ENCODE measurements at regions not wholly inside any gene's neighbourhood (a gene's known extent, or its start where the extent isn't known, plus 50 kb on each side); places are given as distances from the start of the nearest gene placed in this dataset.
"Not testable (repeated sequence)": the region's sequence is repeated elsewhere in the genome, so short reads cannot be mapped to it uniquely, and the experiment has no call there.

GRCh38 chr20:29307484-29307883 is 1950.0 kb upstream of the DEFB115 start:
- ATAC-seq, POLR2A ChIA-PET, DNase-seq: not testable (repeated sequence)
- H3K27ac Mint-ChIP-seq = peak overlapping the region in 2 of 10 donors; percentile 75 to 96
- peaks cover 0 to 40% (median 5%) of the 10 kb centered on the region in 4 donors for H3K4me1 Mint-ChIP-seq
- H3K4me3 Mint-ChIP-seq = peak overlapping the region in 1 of 10 donors; percentile 71
- peaks cover 0 to 81% (median 43%) of the 10 kb centered on the region in 9 donors for H3K9me3 Mint-ChIP-seq
- H3K36me3 Mint-ChIP-seq = peaks cover 0 to 30% (median 0%) of the 10 kb centered on the region in 3 donors
- peaks cover 0 to 32% (median 0%) of the 10 kb centered on the region in 5 donors for H3K27me3 Mint-ChIP-seq

DNA sequence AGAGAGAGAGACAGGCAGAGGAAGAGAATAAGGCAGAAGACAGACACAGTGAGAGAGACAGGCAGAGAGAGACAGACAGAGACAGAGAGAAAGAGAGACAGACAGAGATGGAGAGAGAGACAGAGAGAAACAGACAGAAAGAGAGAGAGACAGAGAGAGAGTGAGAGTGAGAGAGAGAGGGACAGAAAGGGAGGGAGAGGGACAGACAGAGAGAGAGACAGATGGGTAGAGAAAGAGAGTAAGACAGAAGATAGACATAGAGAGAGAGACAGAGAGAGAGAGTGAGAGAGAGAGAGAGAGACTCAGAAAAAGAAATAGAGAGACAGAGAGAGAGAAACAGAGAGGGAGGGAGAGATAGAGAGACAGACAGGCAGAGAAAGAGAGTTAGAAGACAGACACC is 1948.5 kb upstream of the DEFB115 start:
- ATAC-seq, DNase-seq, POLR2A ChIA-PET: not testable (repeated sequence)
- H3K4me1 Mint-ChIP-seq = peaks cover 0 to 45% (median 5%) of the 10 kb centered on the region in 4 donors
- H3K4me3 Mint-ChIP-seq = peak overlapping the region in 1 of 10 donors; percentile 48
- H3K27me3 Mint-ChIP-seq = peaks cover 0 to 32% (median 0%) of the 10 kb centered on the region in 5 donors
- peaks cover 0 to 25% (median 0%) of the 10 kb centered on the region in 3 donors for H3K36me3 Mint-ChIP-seq
- H3K27ac Mint-ChIP-seq = peak overlapping the region in 2 of 10 donors; percentile 44 to 94
- peaks cover 0 to 84% (median 45%) of the 10 kb centered on the region in 9 donors for H3K9me3 Mint-ChIP-seq

- ATAC-seq, DNase-seq, POLR2A ChIA-PET: not testable (repeated sequence)
- Mint-ChIP-seq H3K36me3 (peaks cover 0 to 23% (median 0%) of the 10 kb centered on the region in 3 donors), H3K4me1 (peaks cover 0 to 45% (median 5%) of the 10 kb centered on the region in 4 donors), H3K4me3 (peak overlapping the region in 1 of 10 donors; percentile 16), H3K9me3 (peaks cover 0 to 85% (median 47%) of the 10 kb centered on the region in 9 donors), H3K27ac (peak overlapping the region in 1 of 10 donors; percentile 94), H3K27me3 (peaks cover 0 to 32% (median 0%) of the 10 kb centered on the region in 5 donors)
Observed at GRCh38 chr20:29309481-29309880, 1948.0 kb upstream of the DEFB115 start.

GRCh38 chr20:29311046-29311445 is 1946.4 kb upstream of the DEFB115 start:
- H3K27me3 Mint-ChIP-seq = peaks cover 0 to 19% (median 0%) of the 10 kb centered on the region in 5 donors
- peaks cover 0 to 73% (median 35%) of the 10 kb centered on the region in 9 donors for H3K9me3 Mint-ChIP-seq
- H3K27ac Mint-ChIP-seq, H3K4me3 Mint-ChIP-seq, H3K36me3 Mint-ChIP-seq, DNase-seq, ATAC-seq, POLR2A ChIA-PET: not testable (repeated sequence)
- peaks cover 0 to 30% (median 2%) of the 10 kb centered on the region in 4 donors for H3K4me1 Mint-ChIP-seq

GRCh38 chr20:29312679-29313078 is 1944.8 kb upstream of the DEFB115 start:
- POLR2A ChIA-PET, H3K36me3 Mint-ChIP-seq, ATAC-seq, DNase-seq, H3K4me3 Mint-ChIP-seq, H3K27ac Mint-ChIP-seq: not testable (repeated sequence)
- Mint-ChIP-seq H3K4me1 (peaks cover 0 to 22% (median 2%) of the 10 kb centered on the region in 4 donors), H3K9me3 (peaks cover 0 to 67% (median 31%) of the 10 kb centered on the region in 9 donors), H3K27me3 (peaks cover 0 to 17% (median 0%) of the 10 kb centered on the region in 5 donors)

DNA sequence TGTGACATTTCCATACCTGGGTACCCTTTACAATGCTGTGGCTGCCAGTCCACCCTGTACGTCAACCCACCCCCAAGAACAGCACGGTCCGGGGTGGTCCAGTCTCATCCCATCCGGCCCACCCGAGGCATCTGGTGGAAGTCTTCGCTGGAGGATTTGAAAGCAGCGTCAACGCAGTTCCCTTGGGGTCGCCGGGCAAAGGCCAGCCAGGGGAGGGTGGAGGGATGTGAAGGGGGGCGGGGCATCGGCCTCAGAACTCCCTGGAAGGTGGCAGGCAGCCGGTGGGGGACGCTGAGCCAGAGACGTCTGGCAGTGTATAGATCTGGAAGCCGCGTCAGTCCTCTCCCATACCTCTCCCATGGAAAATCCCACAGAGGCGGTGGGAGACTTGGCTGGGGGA is 1944.0 kb upstream of the DEFB115 start:
- no peak overlapping the region for H3K27ac Mint-ChIP-seq
- peaks cover 0 to 66% (median 24%) of the 10 kb centered on the region in 9 donors for H3K9me3 Mint-ChIP-seq
- no peak for ATAC-seq
- peaks cover 0 to 15% (median 0%) of the 10 kb centered on the region in 4 donors for H3K4me1 Mint-ChIP-seq
- DNase-seq = no peak
- POLR2A ChIA-PET = no interaction called here
- H3K4me3 Mint-ChIP-seq = no peak overlapping the region
- H3K27me3 Mint-ChIP-seq = peaks cover 0 to 11% (median 0%) of the 10 kb centered on the region in 5 donors
- H3K36me3 Mint-ChIP-seq = no peaks in the 10 kb centered on the region

DNA sequence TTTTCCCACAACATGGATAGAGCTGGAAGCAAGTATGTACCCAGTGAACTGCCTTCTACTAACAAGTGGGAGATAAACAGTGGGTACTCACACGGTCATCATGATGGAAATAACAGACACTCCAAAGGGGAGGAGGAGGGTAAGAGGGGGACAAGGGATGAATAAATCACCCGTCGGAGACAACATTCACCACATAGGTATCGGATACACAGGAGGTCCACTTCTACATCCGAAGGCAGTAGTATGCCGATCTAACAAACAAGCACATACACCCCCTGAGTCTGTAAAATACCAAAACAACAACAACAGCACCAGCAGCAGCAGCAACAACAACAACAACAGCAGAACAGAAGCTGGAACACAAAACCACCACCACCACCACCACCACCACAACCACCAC is 1943.2 kb upstream of the DEFB115 start:
- ATAC-seq (no peak), DNase-seq (no peak)
- peaks cover 0 to 64% (median 26%) of the 10 kb centered on the region in 9 donors for H3K9me3 Mint-ChIP-seq
- no peak overlapping the region for H3K4me3 Mint-ChIP-seq
- H3K36me3 Mint-ChIP-seq = no peaks in the 10 kb centered on the region
- no peak overlapping the region for H3K27ac Mint-ChIP-seq
- POLR2A ChIA-PET = no interaction called here
- peaks cover 0 to 7% (median 0%) of the 10 kb centered on the region in 4 donors for H3K4me1 Mint-ChIP-seq
- H3K27me3 Mint-ChIP-seq = peaks cover 0 to 3% (median 0%) of the 10 kb centered on the region in 5 donors

GRCh38 chr20:29318871-29319461 is 1938.5 kb upstream of the DEFB115 start:
- POLR2A ChIA-PET = no interaction called here
- no peak for ATAC-seq
- no peak for DNase-seq
- Mint-ChIP-seq H3K9me3 (peaks cover 0 to 48% (median 20%) of the 10 kb centered on the region in 9 donors), H3K27ac (no peak overlapping the region), H3K4me3 (peak overlapping the region in 3 of 10 donors; percentile 33 to 88 (median 56)), H3K36me3 (no peaks in the 10 kb centered on the region), H3K4me1 (peaks cover 0 to 10% (median 0%) of the 10 kb centered on the region in 4 donors), H3K27me3 (peaks cover 0 to 8% (median 3%) of the 10 kb centered on the region in 5 donors)

DNA sequence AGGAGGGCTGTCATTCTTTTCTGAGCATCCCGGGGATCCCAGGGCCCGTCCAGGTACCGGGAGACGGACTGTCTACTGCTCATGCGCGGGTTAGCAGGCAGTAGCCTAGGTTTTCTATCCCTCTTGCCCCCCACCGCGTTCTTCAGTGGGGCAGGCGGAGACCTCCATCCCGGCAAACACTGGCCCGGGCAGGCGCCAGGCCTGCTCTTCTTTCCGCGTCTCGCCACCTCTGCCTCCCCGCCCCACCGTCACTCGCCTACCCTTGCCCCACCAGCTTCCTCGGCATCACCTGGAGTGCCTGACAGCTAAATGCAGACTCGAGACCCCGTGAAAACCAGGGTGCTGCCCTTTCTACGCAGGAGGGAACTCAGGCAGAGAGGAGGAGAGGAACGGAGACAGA is 1937.7 kb upstream of the DEFB115 start:
- peaks cover 0 to 9% (median 3%) of the 10 kb centered on the region in 5 donors for H3K27me3 Mint-ChIP-seq

GRCh38 chr20:29320216-29320949 is 1937.1 kb upstream of the DEFB115 start:
- ATAC-seq, POLR2A ChIA-PET, H3K27ac Mint-ChIP-seq, H3K36me3 Mint-ChIP-seq, DNase-seq: not testable (repeated sequence)
- Mint-ChIP-seq H3K4me1 (peaks cover 0 to 12% (median under 1%) of the 10 kb centered on the region in 4 donors), H3K27me3 (peaks cover 0 to 10% (median 3%) of the 10 kb centered on the region in 5 donors), H3K9me3 (peaks cover 0 to 47% (median 15%) of the 10 kb centered on the region in 9 donors), H3K4me3 (peak overlapping the region in 5 of 10 donors; percentile 5 to 88 (median 66))

More for the DNA sequence above, 1937.7 kb upstream of the DEFB115 start:
- no peaks in the 10 kb centered on the region for H3K36me3 Mint-ChIP-seq
- POLR2A ChIA-PET = no interaction called here
- peaks cover 0 to 10% (median 0%) of the 10 kb centered on the region in 4 donors for H3K4me1 Mint-ChIP-seq
- peaks cover 0 to 44% (median 14%) of the 10 kb centered on the region in 9 donors for H3K9me3 Mint-ChIP-seq
- ATAC-seq (peak in 1 of 2 donors; percentile 30), DNase-seq (no peak)
- no peak overlapping the region for H3K27ac Mint-ChIP-seq
- peak overlapping the region in 4 of 10 donors; percentile 51 to 88 (median 62) for H3K4me3 Mint-ChIP-seq

DNA sequence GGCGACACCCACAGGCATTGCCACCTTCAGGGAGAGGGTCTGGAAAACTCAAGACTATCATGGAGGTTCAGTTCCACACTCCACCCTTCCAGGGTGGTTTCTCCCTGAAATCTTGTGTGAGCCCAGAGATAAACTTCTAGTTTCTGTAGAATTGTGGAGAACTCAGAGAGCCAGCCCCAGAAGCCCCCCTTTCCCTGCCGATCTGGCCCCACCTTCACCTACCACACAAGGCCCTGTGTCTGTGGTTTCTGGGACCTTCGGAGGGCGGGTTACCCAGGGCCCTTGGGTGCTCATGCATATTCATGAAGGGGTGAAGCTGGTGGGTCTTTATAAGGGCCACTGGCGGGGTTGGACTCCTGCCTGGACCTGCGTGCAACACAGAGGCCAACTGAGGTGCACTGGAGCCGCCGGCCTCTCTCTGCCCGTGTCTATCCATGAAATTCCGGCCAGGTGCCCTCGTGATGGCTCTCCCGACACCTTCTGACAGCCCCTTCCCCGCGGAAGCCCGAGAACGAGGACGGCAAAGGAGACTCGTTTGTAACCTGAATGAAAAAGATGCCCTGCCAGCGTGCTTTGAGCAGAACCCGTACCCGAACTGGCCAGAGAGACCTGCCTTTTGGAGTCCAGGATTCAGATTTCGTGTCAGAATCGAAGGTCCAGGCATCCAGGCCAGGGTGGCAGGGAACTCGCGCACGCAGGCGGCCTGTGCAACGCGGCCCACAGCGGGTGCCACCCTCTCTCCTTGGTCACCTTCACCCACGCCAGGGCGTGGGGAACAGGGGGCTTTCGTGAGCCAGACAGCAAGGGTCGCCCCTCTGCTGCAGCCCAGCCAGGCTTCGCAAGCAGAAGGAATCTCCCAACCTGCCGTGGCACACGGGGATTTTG is 1933.6 kb upstream of the DEFB115 start:
- Mint-ChIP-seq H3K4me1 (peaks cover 0 to 26% (median 3%) of the 10 kb centered on the region in 4 donors), H3K9me3 (peaks cover 0 to 63% (median 21%) of the 10 kb centered on the region in 9 donors), H3K27me3 (peaks cover 0 to 26% (median 8%) of the 10 kb centered on the region in 5 donors), H3K4me3 (peak overlapping the region in 1 of 10 donors; percentile 39)
- POLR2A ChIA-PET, DNase-seq, H3K27ac Mint-ChIP-seq, ATAC-seq, H3K36me3 Mint-ChIP-seq: not testable (repeated sequence)

All from naive thymus-derived CD8-positive, alpha-beta T cell (primary cell).